ENCODE measurements at regions not wholly inside any gene's neighbourhood (a gene's known extent, or its start where the extent isn't known, plus 50 kb on each side); places are given as distances from the start of the nearest gene placed in this dataset.

- no peak for TF ChIP-seq CTCF (IDR thresholded peaks at IDR 0.05)
- no peak for TF ChIP-seq POLR2A (IDR thresholded peaks at IDR 0.05)
Measured at GRCh38 chr6:15804164-15805154, 141.6 kb upstream of the DTNBP1 start.

Data from body of pancreas (tissue), 4 donors.